ENCODE measurements at regions not wholly inside any gene's neighbourhood (a gene's known extent, or its start where the extent isn't known, plus 50 kb on each side); places are given as distances from the start of the nearest gene placed in this dataset.
"Not testable (repeated sequence)": the region's sequence is repeated elsewhere in the genome, so short reads cannot be mapped to it uniquely, and the experiment has no call there.

DNA sequence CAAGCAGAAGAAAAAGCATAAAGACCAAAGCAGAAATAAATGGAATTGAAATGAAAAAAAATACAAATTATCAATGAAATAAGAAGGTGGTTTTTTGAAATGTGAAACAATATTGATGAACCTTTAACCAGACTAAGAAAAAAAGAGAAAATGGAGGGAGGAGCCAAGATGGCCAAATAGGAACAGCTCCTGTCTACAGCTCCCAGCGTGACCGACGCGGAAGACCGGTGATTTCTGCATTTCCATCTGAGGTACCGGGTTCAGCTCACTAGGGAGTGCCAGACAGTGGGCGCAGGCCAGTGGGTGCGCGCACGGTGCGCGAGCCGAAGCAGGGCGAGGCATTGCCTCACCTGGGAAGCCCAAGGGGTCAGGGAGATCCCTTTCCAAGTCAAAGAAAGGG lies 307.1 kb upstream of the PPP2R3A start:
- not testable (repeated sequence) for H3K79me2 ChIP-seq (ENCODE audit: control insufficient read depth, insufficient read depth, low read length, poor library complexity); H3K4me1 ChIP-seq (ENCODE audit: control insufficient read depth in 1 of 2, insufficient read depth in 2 of 2, low read length in 2 of 2); H3K27ac ChIP-seq (ENCODE audit: low read depth, low read length); H3K36me3 ChIP-seq (ENCODE audit: control insufficient read depth in 1 of 2, insufficient read depth in 2 of 2, low read length in 2 of 2); H2AFZ ChIP-seq (ENCODE audit: insufficient read depth, low read length, poor library complexity); H3K4ac ChIP-seq (ENCODE audit: low read depth, low read length); DNase-seq; H3K23ac ChIP-seq (ENCODE audit: low read length); H3K9me3 ChIP-seq (ENCODE audit: insufficient read depth, low read depth, low read length); H3K79me1 ChIP-seq (ENCODE audit: low read length); H2BK12ac ChIP-seq (ENCODE audit: low read length); H2AK5ac ChIP-seq (ENCODE audit: low read length); H4K12ac ChIP-seq (ENCODE audit: low read depth, low read length); H2BK120ac ChIP-seq (ENCODE audit: insufficient read depth, low read length, poor library complexity); H3K18ac ChIP-seq (ENCODE audit: low read length); H3K27me3 ChIP-seq (ENCODE audit: insufficient read depth, low read length); H3K9ac ChIP-seq (ENCODE audit: low read length)
- H3K14ac ChIP-seq (ENCODE audit: low read length), result peak overlapping the region; percentile 44
- H4K8ac ChIP-seq (ENCODE audit: low read depth, low read length), result peak overlapping the region; percentile 70
- WGBS (ENCODE audit: extremely low coverage, insufficient coverage, insufficient read length), result no CpG with 5 or more reads among the region's 14 CpGs
- H3K4me3 ChIP-seq (ENCODE audit: low read depth, low read length), result peak overlapping the region; percentile 67
- peak overlapping the region; percentile 50 for H3K4me2 ChIP-seq (ENCODE audit: low read length)
- H2BK5ac ChIP-seq (ENCODE audit: low read depth, low read length, poor library complexity), result peak overlapping the region; percentile 31
- H4K91ac ChIP-seq (ENCODE audit: low read depth, low read length), result peak overlapping the region; percentile 37

DNA sequence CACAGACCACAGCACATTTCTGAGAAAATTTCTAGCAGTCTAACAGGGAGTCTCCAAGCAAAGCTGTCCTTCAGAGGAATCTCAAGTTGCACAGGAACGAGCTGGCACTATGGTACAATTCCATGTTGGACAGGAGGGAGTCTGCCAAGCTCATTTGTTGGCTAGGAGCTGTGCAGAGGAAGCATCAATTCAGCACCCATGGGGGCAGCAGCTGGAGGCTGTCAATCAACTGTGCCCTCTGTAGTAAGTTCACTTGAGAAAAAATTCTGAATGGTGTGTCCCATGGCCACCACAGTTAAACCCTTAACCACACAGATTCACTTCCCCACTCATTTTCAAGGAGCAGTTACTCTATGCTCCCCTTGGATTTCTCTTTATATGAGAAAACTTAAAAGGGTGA lies 298.5 kb upstream of the PPP2R3A start:
- no peak for DNase-seq
- H3K4ac ChIP-seq (ENCODE audit: low read depth, low read length), result no peak overlapping the region
- H4K12ac ChIP-seq (ENCODE audit: low read depth, low read length), result no peak overlapping the region
- H3K9me3 ChIP-seq (ENCODE audit: insufficient read depth, low read depth, low read length), result peaks cover 2% of the 10 kb centered on the region
- no CpG with 5 or more reads among the region's 1 CpG for WGBS (ENCODE audit: extremely low coverage, insufficient coverage, insufficient read length)
- no peaks in the 10 kb centered on the region for H3K79me2 ChIP-seq (ENCODE audit: control insufficient read depth, insufficient read depth, low read length, poor library complexity)
- no peak overlapping the region for H3K4me3 ChIP-seq (ENCODE audit: low read depth, low read length)
- no peaks in the 10 kb centered on the region for H3K79me1 ChIP-seq (ENCODE audit: low read length)
- no peak overlapping the region for H2AFZ ChIP-seq (ENCODE audit: insufficient read depth, low read length, poor library complexity)
- H4K8ac ChIP-seq (ENCODE audit: low read depth, low read length), result no peak overlapping the region
- no peak overlapping the region for H3K27ac ChIP-seq (ENCODE audit: low read depth, low read length)
- no peaks in the 10 kb centered on the region for H3K36me3 ChIP-seq (ENCODE audit: control insufficient read depth in 1 of 2, insufficient read depth in 2 of 2, low read length in 2 of 2)
- no peaks in the 10 kb centered on the region for H3K27me3 ChIP-seq (ENCODE audit: insufficient read depth, low read length)
- no peak overlapping the region for H2BK12ac ChIP-seq (ENCODE audit: low read length)
- no peaks in the 10 kb centered on the region for H3K4me1 ChIP-seq (ENCODE audit: control insufficient read depth in 1 of 2, insufficient read depth in 2 of 2, low read length in 2 of 2)
- H2BK5ac ChIP-seq (ENCODE audit: low read depth, low read length, poor library complexity), result no peak overlapping the region
- H3K18ac ChIP-seq (ENCODE audit: low read length), result no peak overlapping the region
- H3K23ac ChIP-seq (ENCODE audit: low read length), result no peak overlapping the region
- no peak overlapping the region for H2AK5ac ChIP-seq (ENCODE audit: low read length)
- no peak overlapping the region for H4K91ac ChIP-seq (ENCODE audit: low read depth, low read length)
- H2BK120ac ChIP-seq (ENCODE audit: insufficient read depth, low read length, poor library complexity), result no peak overlapping the region
- no peak overlapping the region for H3K9ac ChIP-seq (ENCODE audit: low read length)
- H3K4me2 ChIP-seq (ENCODE audit: low read length), result no peak overlapping the region
- no peak overlapping the region for H3K14ac ChIP-seq (ENCODE audit: low read length)

DNA sequence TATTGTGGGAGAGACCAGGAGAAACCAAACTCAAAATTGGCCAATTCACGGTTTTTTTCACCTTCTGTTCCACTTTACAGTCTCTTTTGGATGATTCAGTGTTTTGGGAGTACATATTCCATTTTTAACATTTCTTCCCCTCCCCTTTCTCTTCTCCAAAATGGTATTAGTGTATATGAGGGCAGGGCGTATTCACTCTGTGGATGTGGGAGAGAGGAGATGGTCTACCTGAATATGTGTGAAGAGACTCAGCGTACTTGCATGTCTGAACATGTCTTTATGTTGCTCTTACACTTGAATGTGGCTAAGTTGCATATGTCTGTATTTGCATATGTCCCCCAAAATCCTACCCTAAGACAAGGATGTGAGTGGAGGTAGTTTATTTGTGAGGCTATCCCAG lies 291.0 kb upstream of the PPP2R3A start:
- no peak overlapping the region for H3K9ac ChIP-seq (ENCODE audit: low read length)
- H4K91ac ChIP-seq (ENCODE audit: low read depth, low read length), result no peak overlapping the region
- no peaks in the 10 kb centered on the region for H3K79me2 ChIP-seq (ENCODE audit: control insufficient read depth, insufficient read depth, low read length, poor library complexity)
- H3K18ac ChIP-seq (ENCODE audit: low read length), result no peak overlapping the region
- no peak overlapping the region for H3K4ac ChIP-seq (ENCODE audit: low read depth, low read length)
- no peak overlapping the region for H4K8ac ChIP-seq (ENCODE audit: low read depth, low read length)
- H2BK12ac ChIP-seq (ENCODE audit: low read length), result no peak overlapping the region
- no peak overlapping the region for H3K27ac ChIP-seq (ENCODE audit: low read depth, low read length)
- no peak overlapping the region for H2BK5ac ChIP-seq (ENCODE audit: low read depth, low read length, poor library complexity)
- no peak overlapping the region for H3K4me2 ChIP-seq (ENCODE audit: low read length)
- H2BK120ac ChIP-seq (ENCODE audit: insufficient read depth, low read length, poor library complexity), result no peak overlapping the region
- no peaks in the 10 kb centered on the region for H3K36me3 ChIP-seq (ENCODE audit: control insufficient read depth in 1 of 2, insufficient read depth in 2 of 2, low read length in 2 of 2)
- WGBS (ENCODE audit: extremely low coverage, insufficient coverage, insufficient read length), result no CpG with 5 or more reads among the region's 3 CpGs
- no peak overlapping the region for H3K14ac ChIP-seq (ENCODE audit: low read length)
- no peaks in the 10 kb centered on the region for H3K9me3 ChIP-seq (ENCODE audit: insufficient read depth, low read depth, low read length)
- H3K4me3 ChIP-seq (ENCODE audit: low read depth, low read length), result no peak overlapping the region
- H3K4me1 ChIP-seq (ENCODE audit: control insufficient read depth in 1 of 2, insufficient read depth in 2 of 2, low read length in 2 of 2), result no peaks in the 10 kb centered on the region
- no peaks in the 10 kb centered on the region for H3K27me3 ChIP-seq (ENCODE audit: insufficient read depth, low read length)
- no peak overlapping the region for H2AFZ ChIP-seq (ENCODE audit: insufficient read depth, low read length, poor library complexity)
- H2AK5ac ChIP-seq (ENCODE audit: low read length), result no peak overlapping the region
- H4K12ac ChIP-seq (ENCODE audit: low read depth, low read length), result no peak overlapping the region
- no peaks in the 10 kb centered on the region for H3K79me1 ChIP-seq (ENCODE audit: low read length)
- no peak overlapping the region for H3K23ac ChIP-seq (ENCODE audit: low read length)
- DNase-seq, result no peak

DNA sequence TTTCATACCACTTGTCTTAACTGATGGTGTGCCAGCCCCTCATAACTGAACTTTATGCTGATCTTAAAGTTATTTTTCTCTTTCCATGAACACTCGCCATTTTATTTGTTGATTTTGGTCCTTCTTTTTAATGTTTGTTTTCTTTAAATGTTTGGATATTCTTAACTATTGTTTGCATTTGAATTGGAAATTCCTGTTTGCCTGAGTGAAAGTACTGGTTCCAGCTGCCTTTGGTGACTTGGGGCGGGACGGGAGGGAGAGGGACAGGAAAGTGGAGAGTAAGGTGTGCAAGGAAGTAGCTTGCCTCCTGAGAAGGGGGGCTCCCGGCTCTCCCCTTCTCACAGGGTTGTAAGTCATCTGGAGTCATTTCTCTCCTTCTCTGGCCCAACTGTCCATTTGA lies 287.1 kb upstream of the PPP2R3A start:
- Histone ChIP-seq H3K4me1 (ENCODE audit: control insufficient read depth in 1 of 2, insufficient read depth in 2 of 2, low read length in 2 of 2) (no peaks in the 10 kb centered on the region), H4K91ac (ENCODE audit: low read depth, low read length) (no peak overlapping the region), H2BK5ac (ENCODE audit: low read depth, low read length, poor library complexity) (no peak overlapping the region), H2AK5ac (ENCODE audit: low read length) (no peak overlapping the region), H3K9ac (ENCODE audit: low read length) (no peak overlapping the region), H3K18ac (ENCODE audit: low read length) (no peak overlapping the region), H3K79me1 (ENCODE audit: low read length) (no peaks in the 10 kb centered on the region), H3K27me3 (ENCODE audit: insufficient read depth, low read length) (no peaks in the 10 kb centered on the region), H3K9me3 (ENCODE audit: insufficient read depth, low read depth, low read length) (no peaks in the 10 kb centered on the region), H3K4me3 (ENCODE audit: low read depth, low read length) (no peak overlapping the region), H3K27ac (ENCODE audit: low read depth, low read length) (no peak overlapping the region), H2AFZ (ENCODE audit: insufficient read depth, low read length, poor library complexity) (no peak overlapping the region), H2BK120ac (ENCODE audit: insufficient read depth, low read length, poor library complexity) (no peak overlapping the region), H4K8ac (ENCODE audit: low read depth, low read length) (no peak overlapping the region), H4K12ac (ENCODE audit: low read depth, low read length) (no peak overlapping the region), H2BK12ac (ENCODE audit: low read length) (no peak overlapping the region), H3K14ac (ENCODE audit: low read length) (no peak overlapping the region), H3K79me2 (ENCODE audit: control insufficient read depth, insufficient read depth, low read length, poor library complexity) (no peaks in the 10 kb centered on the region), H3K36me3 (ENCODE audit: control insufficient read depth in 1 of 2, insufficient read depth in 2 of 2, low read length in 2 of 2) (no peaks in the 10 kb centered on the region), H3K23ac (ENCODE audit: low read length) (no peak overlapping the region), H3K4me2 (ENCODE audit: low read length) (no peak overlapping the region), H3K4ac (ENCODE audit: low read depth, low read length) (no peak overlapping the region)
- WGBS (ENCODE audit: extremely low coverage, insufficient coverage, insufficient read length), result no CpG with 5 or more reads among the region's 4 CpGs
- no peak for DNase-seq

All from trophoblast cell (in vitro differentiated cells and primary cell).